ENCODE measurements at regions not wholly inside any gene's neighbourhood (a gene's known extent, or its start where the extent isn't known, plus 50 kb on each side); places are given as distances from the start of the nearest gene placed in this dataset.

GRCh38 chr6:17226786-17227233 lies 54.4 kb upstream of the RBM24 start:
- no peak for DNase-seq

- DNase-seq: no peak
Measured at GRCh38 chr6:17227403-17227802, 53.8 kb upstream of the RBM24 start.

Measured in cerebellar nuclear complex (tissue), 1 donor.